HG02981 (cell line): ENCODE measurements at regions not wholly inside any gene's neighbourhood (a gene's known extent, or its start where the extent isn't known, plus 50 kb on each side); places are given as distances from the start of the nearest gene placed in this dataset.

Experiments
- ATAC-seq: cut with Tn5 transposase; IDR thresholded peaks from one replicate; pipeline ENCODE4 v1.9.1; 2021; ENCODE audit warnings: mild to moderate bottlenecking, moderate library complexity; ENCODE audit not compliant: unreplicated experiment

DNA sequence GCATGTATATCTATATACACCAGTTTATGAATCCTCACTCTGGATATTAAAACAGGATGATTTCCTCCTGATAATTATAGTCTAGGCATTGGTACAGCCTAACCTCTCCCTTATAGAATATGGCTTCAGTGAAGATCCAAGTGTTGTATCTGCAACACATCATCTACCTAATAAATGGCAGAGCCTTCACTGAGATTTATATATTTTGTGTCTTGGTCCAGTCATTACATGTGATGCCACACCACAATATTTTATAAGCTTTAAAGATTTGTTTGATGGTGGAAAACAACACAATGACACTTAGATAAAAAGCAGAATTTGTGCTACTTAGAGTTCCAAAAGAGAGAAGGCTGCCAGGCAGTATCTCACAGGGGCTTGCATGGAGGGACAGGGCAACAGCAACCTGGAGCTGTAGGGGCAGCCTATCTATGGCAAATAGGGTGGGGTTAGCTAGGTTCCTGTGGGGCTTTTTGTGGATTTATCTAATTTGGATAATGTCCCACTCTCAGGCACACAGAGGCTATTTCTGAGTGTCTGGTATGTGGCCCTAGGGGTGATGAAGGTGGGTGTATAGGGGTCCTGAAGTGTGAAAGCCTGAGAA, 1736.7 kb upstream of the PRR20A start:
- no peak for ATAC-seq

GRCh38 chr13:55410398-55411330, 1730.1 kb upstream of the PRR20A start:
- ATAC-seq: no peak

DNA sequence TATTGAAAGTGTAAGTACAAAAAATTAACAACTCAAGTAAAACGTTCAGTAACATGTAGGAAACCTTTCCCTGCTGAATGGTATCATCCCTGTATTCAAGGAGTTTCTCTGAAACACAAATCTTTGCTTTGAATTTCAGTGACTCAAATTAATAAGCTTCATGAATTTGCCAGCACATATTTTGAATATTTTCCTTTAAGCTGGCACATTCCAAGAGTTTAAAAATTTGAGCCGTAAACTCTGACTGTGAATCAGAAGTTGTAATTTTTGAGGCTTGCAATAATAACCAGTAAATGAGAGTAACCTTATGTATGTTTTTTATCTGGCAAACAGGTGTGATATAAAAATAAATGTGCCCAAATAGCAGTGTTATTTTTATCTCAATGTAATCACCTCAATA, 1722.6 kb upstream of the PRR20A start:
- ATAC-seq: no peak

DNA sequence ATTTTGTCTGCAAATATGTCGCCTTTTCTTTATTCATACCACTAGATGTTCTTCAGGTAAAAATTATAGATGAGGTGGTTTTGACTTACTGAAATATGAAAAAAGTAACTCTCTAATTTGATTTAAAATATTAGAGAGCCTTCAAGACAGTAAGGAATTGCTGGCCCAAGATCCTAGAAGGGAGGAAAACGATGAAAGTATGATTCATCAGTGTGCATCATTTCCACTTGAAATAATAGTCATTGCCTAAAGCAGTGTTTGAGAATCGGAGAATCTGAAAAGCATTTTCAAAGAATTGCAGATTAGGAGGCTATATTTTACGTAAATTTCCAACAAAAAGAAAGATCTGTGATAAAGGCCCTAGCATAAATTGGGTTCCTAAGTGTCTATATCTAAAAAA, 1707.9 kb upstream of the PRR20A start:
- ATAC-seq: no peak

DNA sequence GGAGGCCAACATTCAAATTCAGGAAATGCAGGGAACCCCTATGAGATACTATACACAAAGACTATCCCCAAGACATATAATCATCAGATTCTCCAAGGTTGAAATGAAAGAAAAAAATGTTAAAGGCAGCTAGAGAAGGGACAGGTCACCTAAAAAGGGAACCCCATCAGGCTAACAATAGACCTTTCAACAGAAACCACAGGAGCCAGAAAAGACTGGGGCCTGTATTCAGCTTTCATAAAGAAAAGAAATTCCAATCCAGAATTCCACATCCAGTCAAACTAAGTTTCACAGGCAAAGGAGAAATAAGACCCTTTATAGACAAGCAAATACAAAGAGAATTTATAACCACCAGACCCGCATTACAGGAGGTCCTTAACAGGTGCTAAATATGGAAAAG, 1703.6 kb upstream of the PRR20A start:
- no peak for ATAC-seq

GRCh38 chr13:55439450-55439849, 1701.3 kb upstream of the PRR20A start:
- ATAC-seq: no peak

GRCh38 chr13:55440465-55441085, 1700.1 kb upstream of the PRR20A start:
- ATAC-seq: no peak

- ATAC-seq: no peak
These were observed 1676.5 kb upstream of the PRR20A start for GRCh38 chr13:55464222-55464621.

DNA sequence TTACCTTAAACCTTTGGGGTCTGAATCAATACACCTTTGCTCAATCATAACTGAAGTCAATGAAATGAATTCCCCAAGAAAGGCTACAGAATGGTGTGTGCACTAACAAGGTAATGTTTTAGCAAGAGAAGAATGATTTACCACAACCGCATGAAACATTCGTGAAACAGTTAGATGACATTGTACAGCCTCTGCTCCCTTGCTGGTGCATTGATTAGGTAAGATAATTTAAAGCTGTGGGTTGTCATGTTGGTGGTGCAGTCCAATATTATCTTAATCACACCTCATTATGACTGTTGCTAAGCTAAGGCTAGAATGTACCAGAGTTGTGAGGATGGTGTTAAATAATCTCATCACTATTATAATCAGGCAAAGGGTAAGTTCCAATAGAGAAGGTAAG, 1673.2 kb upstream of the PRR20A start:
- no peak for ATAC-seq

- no peak for ATAC-seq
These were observed 1657.0 kb upstream of the PRR20A start for GRCh38 chr13:55483626-55484158.

DNA sequence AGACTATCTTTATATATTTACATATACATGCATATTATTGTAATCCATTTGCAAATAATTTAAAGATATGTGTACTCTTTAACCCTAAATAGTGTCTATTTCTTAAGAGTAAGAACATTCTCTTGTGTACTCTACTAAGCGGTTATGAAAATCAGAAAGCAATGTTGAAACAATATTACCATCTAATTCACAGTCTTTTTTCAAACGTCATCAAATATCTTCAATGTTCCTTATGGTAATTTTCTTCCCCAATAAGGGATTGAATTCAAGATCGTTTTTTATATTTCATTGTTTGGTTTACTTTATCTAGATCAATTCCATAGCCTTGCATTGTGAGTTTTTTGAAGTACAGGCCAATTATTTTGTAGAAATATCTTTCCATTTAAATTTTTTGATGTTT, 1647.4 kb upstream of the PRR20A start:
- no peak for ATAC-seq

- ATAC-seq: no peak
These were observed 1643.2 kb upstream of the PRR20A start for GRCh38 chr13:55497486-55497885.

DNA sequence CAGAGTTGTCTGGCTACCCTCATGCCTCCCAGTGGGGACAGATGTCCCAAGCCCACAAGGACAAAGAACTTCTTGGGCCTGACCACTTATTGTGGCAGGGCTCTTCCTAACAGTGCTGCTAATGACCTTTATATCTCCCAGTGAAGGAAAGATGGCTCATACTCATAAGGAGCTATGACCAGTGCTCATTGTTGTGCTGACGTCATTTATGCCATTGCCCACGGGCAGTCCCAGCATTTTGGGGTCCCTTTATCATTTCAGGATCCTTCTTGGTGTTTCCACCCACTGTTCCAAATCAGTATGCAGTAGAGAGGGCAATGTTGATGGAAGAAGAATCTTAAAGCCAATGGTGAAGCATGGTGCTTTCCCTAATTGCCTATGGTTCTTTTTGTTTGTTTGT, 1640.0 kb upstream of the PRR20A start:
- no peak for ATAC-seq

DNA sequence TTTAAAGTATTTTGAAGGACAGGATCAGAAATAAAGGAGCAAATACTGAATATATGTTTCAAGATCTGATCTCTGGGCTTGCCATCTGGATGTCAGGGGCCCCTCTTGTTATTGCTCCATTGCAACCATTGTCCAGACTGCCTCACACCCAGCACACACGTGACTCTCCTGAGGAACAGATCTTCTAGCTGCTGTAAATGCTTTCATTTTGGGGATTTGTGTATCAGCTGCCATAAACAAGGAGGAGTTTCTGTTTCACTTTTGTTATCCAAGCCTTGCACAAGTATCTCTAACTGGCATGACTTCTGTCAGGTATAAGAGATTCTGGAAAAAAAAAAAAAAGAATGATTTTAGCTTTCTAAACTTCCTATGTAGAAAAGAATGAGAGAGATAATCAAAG, 1624.1 kb upstream of the PRR20A start:
- ATAC-seq: no peak

- ATAC-seq: no peak
These were observed 1623.4 kb upstream of the PRR20A start for GRCh38 chr13:55517312-55517711.

- ATAC-seq: no peak
These were observed 1612.3 kb upstream of the PRR20A start for GRCh38 chr13:55528434-55528833.

DNA sequence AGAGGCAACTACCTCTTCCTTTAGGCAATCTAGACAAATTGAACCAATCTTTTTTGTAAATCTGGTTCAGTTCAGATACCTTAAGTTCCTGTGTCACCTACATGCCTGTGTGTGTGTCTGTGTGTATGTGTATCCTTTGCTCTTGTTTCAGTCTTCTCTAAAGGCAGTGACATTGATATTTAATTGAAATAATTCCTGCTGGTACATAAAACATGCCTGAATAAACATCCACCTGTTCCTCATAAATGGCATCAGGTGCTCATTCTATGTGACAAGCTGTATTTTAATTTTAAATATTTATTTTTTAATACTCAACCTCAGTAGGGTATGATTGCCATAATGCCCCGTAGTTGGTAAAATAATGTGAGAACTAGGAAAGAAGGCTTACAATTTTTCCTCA, 1606.4 kb upstream of the PRR20A start:
- ATAC-seq: no peak

DNA sequence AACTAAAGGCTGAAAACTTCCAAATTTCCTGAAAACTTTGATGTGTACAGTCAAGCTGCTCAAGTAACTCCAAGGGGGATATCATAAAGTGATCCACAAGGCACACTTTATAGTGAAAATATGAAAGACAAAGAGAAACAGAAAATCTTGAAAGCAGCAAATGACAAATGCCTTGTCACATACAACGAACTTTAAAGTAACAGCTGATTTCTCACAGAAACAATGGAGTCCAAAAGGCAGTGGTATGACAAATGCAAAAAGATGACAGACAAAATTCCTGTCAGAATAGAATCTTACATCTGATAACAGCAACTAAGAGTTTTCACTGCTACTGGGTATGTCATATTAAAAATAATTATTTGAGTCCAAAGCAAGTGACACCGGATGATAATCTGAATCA, 1602.3 kb upstream of the PRR20A start:
- no peak for ATAC-seq

DNA sequence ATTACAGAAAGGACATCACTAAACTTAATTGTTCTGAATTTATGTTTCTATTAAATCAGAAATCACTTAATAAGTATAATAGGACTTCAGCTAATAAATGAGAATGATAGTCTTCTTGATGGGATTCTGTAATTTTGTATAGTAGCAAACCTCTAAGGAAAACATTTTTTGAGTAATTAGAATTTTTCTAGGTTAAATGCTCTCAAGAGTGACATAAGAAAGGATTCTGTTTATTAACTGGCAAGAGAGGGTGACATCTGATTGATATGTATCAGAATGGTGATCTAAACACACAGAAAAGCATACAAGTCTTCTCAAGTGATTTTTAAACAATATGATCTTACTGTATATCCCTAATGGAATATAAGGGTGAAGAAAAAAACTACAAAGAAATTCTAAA, 1597.7 kb upstream of the PRR20A start:
- no peak for ATAC-seq

DNA sequence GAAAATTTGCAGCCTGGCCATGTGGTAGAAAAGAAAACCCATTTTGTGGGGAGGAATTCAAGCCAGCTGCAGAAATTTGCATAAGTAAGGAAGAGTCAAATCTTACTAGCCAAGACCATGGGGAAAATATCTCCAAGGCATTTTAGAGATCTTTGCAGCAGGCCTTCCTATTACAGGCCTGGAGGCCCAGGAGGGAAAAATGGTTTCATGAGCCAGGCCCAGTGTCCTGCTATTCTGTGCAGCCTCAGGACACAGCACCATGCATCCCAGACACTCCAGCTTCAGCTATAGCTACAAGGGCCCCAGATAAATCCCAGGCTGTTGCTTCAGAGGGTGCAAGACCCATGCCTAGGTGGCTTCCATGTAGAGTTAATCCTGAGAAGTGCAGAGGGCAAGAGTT, 1590.1 kb upstream of the PRR20A start:
- ATAC-seq: no peak

- ATAC-seq: no peak
These were observed 1587.0 kb upstream of the PRR20A start for GRCh38 chr13:55553701-55554100.

- ATAC-seq: no peak
These were observed 1586.0 kb upstream of the PRR20A start for GRCh38 chr13:55554741-55555140.
